Inferior parietal cortex (tissue), 1 donor: ENCODE measurements at regions not wholly inside any gene's neighbourhood (a gene's known extent, or its start where the extent isn't known, plus 50 kb on each side); places are given as distances from the start of the nearest gene placed in this dataset.
"Not testable (repeated sequence)": the region's sequence is repeated elsewhere in the genome, so short reads cannot be mapped to it uniquely, and the experiment has no call there.

Experiments used
- DNase-seq: peaks from one replicate; pipeline ENCODE4 v3.0.0-alpha.2; 2016; ENCODE audit errors: extremely low spot score

DNA sequence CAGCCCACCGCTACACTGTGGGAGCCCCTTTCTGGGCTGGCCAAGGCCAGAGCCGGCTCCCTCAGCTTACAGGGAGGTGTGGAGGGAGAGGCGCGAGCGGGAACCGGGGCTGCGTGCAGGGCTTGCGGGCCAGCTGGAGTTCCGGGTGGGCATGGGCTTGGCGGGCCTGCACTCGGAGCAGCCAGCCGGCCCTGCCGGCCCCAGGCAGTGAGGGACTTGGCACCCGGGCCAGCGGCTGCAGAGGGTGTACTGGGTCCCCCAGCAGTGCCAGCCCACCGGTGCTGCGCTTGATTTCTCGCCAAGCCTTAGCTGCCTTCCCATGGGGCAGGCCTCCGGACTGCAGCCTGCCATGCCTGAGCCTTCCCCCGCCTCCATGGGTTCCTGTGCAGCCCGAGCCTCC lies 306.2 kb downstream of the PPP4R3C start:
- DNase-seq, result not testable (repeated sequence)

GRCh38 chrX:27136325-27136724 lies 326.8 kb downstream of the PPP4R3C start:
- no peak for DNase-seq

GRCh38 chrX:27132862-27133261 lies 330.3 kb downstream of the PPP4R3C start:
- no peak for DNase-seq

DNA sequence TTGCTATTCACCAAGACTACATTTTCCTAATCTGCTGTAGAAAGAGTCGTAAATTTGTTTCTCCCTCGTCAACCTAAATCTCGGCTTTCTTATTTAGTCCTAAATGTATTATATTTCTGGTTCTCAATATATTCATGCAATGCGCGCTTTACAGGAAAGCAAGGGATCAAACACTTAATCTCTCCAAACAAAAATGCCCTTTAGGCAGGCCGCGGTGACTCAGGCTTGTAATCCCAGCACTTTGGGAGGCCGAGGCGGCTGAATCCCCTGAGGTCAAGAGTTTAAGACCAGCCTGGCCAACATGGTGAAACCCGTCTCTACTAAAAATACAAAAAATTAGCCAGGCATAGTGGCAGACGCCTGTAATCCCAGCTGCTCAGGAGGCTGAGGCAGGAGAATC lies 376.0 kb downstream of the PPP4R3C start:
- not testable (repeated sequence) for DNase-seq

DNA sequence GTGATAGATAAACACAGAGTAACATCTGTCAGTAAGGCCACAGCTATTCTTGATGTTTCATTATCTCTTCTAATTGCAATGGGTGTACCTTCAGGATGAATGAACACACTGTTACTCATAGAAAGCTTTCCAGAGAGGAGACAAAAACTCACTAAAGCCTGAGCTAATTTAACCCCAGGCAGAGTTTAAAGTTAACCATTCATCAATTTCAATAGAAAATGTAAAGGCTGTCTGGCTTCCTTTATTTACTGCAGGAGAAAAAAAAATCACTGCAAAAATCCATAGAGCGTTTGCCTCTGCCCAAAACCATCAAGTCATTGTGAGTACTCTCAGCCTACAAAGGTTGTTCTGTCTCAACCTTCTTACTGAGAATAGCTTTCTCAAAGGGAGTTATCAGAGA lies 376.9 kb downstream of the PPP4R3C start:
- no peak for DNase-seq

GRCh38 chrX:27085346-27085745 lies 377.8 kb downstream of the PPP4R3C start:
- no peak for DNase-seq

DNA sequence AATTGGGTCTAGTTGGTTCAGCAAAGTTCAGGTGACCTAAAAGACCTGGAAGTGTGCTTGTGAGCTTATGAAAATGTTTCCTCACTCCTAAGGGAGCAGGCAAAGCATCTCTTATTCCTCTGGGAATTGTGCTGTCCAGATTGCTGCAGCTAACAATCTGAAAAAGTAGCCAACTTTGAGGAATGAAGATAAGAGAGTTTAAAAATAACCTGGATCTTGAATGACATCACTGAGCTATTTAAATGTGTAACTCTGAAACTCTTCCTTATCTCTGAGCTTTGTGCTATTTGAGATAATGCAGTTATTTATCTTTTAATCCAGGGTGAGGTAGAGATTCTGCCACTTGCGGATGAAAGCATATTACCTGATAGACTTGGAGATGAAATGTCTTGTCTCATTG lies 384.8 kb downstream of the PPP4R3C start:
- DNase-seq, result no peak

DNA sequence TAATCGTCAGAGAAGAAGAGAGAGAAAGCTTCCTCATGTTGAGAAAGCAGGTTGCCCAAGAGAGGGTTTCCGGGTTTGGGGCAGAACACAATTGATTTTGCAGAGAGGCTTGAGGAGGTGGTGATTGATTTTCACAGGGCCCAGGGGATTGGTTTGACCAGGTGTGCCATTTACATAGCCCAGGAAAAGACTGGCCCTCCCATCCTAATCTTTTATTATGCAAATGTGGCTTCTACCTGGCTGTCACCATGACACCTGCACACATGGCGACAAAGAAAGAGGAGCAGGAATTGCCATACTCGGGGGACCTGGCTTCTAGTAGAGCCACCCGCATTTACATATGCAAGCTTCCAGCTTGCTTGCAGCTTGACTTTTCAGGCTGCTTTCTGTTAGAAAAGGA lies 405.3 kb downstream of the PPP4R3C start:
- no peak for DNase-seq

- no peak for DNase-seq
Observed at GRCh38 chrX:27039332-27039731, 423.8 kb downstream of the PPP4R3C start.

DNA sequence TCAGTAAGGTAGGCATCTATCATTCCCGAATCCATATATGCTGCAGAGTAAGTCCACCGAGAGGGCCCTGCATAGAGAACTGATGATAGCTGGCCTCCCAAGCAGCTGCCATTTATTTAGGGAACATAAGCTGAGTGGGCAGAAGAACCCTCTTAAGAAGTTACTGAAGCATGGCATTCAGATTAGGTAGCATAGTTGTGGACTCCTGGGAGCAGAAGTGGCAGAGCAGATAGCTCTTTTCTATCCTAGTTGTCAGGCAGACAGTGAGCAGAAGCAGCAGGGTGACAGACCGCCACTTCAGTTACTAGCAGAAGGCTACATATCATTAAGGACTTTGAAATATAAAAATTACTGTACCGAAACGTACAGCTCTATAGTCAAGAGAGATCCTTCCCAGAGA lies 454.7 kb downstream of the PPP4R3C start:
- no peak for DNase-seq

DNA sequence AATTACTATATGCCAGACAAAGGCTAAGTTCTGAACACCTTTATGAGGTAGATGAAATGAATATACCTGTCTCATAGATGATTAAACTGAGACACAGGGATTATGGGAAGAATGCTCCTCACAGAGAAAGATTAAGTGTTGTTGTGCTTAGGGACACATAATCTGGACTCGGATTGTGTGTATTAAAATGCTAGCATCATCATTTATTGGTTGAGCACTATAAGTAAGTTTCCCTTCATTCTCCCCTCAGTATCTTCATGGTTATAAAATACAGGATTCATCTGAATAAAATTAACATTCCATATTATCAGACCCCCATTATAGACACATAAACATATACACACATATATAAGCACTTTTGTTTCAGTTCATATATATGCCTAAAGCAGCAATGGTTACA lies 463.5 kb downstream of the PPP4R3C start:
- DNase-seq, result no peak

- no peak for DNase-seq
Observed at GRCh38 chrX:26958261-26958660, 504.9 kb downstream of the PPP4R3C start.

- DNase-seq, result no peak
Observed at GRCh38 chrX:26954029-26954428, 509.1 kb downstream of the PPP4R3C start.

DNA sequence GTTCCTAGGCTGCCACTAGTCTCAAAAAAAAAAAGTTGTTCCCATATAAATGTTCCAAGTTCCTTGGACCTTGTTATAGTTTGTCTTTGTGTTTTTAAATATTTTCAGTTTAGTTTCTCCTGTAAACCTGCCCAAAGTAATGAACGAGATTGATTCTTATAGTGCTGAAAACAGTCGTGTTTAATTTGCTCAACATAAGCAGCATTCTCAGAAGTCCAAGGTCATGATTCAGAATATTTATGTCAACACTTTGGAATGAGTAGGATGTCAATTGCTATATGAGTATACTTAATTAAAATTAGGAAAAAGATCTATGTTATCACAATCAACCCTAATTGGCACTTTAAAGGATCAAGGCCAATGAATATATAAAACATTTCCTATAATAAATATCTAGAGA lies 510.9 kb downstream of the PPP4R3C start:
- no peak for DNase-seq

DNA sequence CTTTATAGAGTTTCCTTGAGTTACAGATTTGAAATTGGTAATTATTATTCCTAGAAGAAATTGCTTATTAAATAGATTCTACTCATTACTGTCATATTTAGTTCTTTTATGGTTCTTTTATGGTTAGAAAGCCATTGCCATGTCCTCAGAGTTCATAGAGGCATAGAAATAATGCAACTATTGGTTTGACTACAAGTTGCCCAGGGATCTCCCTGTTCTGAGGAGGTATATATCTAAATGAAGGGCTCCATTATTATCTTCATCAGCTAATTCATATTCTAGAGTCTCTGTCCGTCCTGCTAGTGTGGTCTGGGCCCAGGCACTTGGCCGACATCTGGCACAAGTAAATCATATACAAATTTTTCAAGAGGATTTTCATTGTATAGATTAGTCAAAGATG lies 535.7 kb downstream of the PPP4R3C start:
- DNase-seq, result no peak

DNA sequence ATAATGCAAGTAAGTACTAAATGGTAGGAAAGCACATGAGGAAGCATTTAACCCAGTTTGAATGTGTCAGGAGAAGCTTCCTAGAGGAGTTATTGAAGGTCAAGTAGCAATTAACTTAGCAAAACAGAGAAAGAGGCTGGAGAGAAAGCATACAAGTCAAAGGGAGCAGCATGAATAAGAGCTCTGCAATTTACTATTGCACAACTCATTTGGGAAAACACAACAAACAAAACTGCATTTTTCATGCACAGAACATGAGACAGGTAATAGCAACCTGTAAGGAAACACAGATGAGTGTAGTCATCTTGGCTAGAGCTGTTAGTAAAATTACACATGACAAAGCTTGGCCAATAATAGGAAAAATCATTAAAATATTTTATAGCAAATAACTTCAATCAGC lies 538.1 kb downstream of the PPP4R3C start:
- DNase-seq, result no peak

DNA sequence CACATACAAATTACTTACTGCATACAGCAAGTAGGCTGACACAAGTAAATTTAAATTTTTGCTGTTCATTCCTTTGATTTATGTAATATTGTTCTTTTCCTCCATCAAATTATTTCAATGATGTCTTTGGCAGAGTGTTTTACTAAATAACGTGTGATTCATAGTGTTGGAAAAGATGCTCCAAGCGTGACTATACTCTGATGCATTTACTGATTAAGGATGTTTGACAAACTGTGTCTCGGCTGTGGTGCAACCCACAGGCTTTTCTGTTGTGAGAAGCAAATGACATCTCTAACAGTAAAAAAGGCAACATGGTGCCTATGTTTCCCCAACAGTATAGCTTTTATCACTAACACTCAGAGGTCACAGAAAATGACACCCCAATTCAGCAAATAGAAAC lies 540.9 kb downstream of the PPP4R3C start:
- DNase-seq, result no peak

- peak; percentile 3 for DNase-seq
Observed at GRCh38 chrX:26918631-26919030, 544.5 kb downstream of the PPP4R3C start.

DNA sequence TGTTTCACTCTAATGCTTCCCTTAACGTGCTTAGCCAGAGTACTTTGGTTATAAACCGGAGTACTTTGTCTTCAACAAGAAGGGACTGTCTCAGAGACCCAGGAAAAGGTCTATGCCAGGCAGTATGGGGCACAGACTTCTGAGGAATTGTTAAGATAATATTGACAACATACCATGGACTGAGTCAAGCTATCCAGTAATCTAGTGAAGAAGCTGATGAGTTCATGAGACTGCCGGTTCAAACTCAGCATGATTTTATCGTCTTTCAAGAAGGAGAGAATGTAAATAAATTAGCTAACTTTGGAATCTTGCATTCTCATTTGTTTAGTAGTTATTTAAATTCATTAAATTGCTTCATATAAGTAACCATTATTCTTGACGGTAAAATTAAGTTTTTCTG lies 546.1 kb downstream of the PPP4R3C start:
- DNase-seq, result no peak

- no peak for DNase-seq
Observed at GRCh38 chrX:26915064-26915463, 548.1 kb downstream of the PPP4R3C start.

DNA sequence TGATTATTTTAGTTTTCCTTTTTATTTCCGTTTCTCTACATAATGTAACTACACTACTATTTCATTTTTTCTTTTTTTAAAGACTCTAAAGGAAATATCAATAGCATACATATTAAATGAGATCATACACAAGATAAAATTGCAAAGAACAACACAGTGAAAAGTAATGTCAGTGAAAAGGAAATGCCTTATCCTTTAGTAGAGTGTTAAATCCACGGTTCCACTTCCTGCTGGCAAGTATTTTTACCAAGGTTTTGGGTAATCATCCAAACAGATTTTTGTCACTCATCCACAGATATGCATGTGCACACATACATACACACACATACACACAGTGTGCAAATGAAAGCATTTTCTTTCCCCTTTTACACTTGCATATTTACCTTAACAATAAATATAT lies 548.9 kb downstream of the PPP4R3C start:
- DNase-seq, result no peak

DNA sequence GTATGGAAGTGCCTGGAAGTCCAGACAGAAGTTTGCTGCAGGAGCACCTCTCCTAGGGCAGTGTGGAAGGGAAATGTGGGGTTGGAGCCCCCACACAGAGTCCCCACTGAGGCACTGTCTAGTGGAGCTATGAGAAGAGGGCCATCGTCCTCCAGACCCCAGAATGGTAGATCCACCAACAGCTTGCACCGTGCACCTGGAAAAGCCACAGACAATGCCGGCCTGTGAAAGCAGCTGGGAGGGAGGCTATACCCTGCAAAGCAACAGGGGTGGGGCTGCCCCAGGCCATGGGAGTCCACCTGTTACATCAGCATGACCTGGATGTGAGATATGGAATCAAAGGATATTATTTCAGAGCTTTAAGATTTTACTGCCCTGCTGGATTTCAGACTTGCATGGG lies 551.4 kb downstream of the PPP4R3C start:
- DNase-seq, result not testable (repeated sequence)

DNA sequence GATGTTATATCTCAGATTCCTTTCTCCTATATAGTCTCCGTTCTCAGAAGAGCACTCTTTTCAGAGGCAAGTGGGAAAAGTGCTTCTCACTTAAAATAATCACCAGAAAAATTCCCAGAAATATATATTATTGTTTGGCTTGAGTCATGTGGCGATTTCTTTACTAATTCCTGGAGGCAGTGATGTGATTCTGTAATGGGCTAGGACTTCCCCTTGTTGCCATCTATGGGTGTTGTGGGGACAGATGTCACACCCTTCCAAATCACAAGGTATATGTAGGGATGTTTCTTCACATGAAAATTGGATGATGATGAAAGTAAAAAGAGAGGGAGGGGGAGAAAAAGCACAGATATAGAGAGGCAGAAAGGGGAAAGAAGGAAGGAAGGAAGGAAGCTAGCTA lies 553.4 kb downstream of the PPP4R3C start:
- DNase-seq, result no peak

DNA sequence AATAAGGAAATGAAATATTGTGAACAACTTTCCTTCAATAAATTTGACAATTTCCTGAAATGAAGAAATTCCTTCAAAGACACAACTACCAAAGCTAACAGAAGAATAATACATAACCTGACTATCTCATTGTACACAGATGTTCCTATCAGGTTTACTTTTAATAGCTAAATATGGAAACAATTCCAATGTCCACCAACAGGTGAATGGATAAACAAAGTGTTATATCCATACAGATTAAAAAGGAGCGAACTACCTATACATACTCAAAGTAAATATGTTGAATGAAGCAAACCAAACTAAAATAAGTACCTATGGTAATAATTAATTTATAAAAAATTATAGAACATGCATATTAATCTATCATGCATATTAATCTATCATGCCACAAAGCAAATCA lies 554.9 kb downstream of the PPP4R3C start:
- DNase-seq, result no peak

- peak; percentile 20 for DNase-seq
Observed at GRCh38 chrX:26889574-26889973, 573.6 kb downstream of the PPP4R3C start.
